HL-60 (cell line): ENCODE measurements at regions not wholly inside any gene's neighbourhood (a gene's known extent, or its start where the extent isn't known, plus 50 kb on each side); places are given as distances from the start of the nearest gene placed in this dataset.

Experiments used
- DNase-seq, 2 experiments: peaks; one replicate each; pipeline ENCODE4 v3.0.0-alpha.2; 2010 to 2020; ENCODE audit warnings: low read depth in 1 of 2, low spot score in 1 of 2
- H3K27ac ChIP-seq: fragments of 250-450 bp; sonication (Bioruptor Pico); replicated peaks from 2 replicates; pipeline ENCODE4 v1.5.1; 2020; ENCODE audit warnings: mild to moderate bottlenecking, moderate library complexity
- H3K27me3 ChIP-seq: fragments of 250-450 bp; sonication (Bioruptor Pico); 2 replicates; pipeline ENCODE4 v1.5.1; 2021; ENCODE audit warnings: mild to moderate bottlenecking, moderate library complexity; ENCODE audit not compliant: insufficient read depth, poor library complexity, severe bottlenecking
- H3K4me3 ChIP-seq: replicated peaks from 2 replicates; pipeline ENCODE4 v1.5.1; 2011; ENCODE audit warnings: mild to moderate bottlenecking, control low read depth, low read length; ENCODE audit not compliant: insufficient read depth
- GABPA ChIP-seq: IDR thresholded peaks from 2 replicates; pipeline ENCODE4 v1.6.1; 2012; ENCODE audit warnings: low read depth
- POLR2AphosphoS5 ChIP-seq: IDR thresholded peaks from 2 replicates; pipeline ENCODE4 v1.6.1; 2012; ENCODE audit warnings: low read depth
- SPI1 ChIP-seq: IDR thresholded peaks from 2 replicates; pipeline ENCODE4 v1.6.1; 2012; ENCODE audit warnings: low read depth, mild to moderate bottlenecking, borderline replicate concordance
- TF ChIP-seq, protein P1 (sequence below): IDR thresholded peaks from 2 replicates; pipeline ENCODE4 v1.6.1; 2012; ENCODE audit warnings: low read depth; ENCODE audit not compliant: insufficient replicate concordance
- TF ChIP-seq, protein P2 (sequence below): IDR thresholded peaks from one replicate; pipeline ENCODE4 v1.5.1; 2011; ENCODE audit warnings: low read length, control low read depth, inconsistent platforms; ENCODE audit not compliant: insufficient read depth

DNA sequence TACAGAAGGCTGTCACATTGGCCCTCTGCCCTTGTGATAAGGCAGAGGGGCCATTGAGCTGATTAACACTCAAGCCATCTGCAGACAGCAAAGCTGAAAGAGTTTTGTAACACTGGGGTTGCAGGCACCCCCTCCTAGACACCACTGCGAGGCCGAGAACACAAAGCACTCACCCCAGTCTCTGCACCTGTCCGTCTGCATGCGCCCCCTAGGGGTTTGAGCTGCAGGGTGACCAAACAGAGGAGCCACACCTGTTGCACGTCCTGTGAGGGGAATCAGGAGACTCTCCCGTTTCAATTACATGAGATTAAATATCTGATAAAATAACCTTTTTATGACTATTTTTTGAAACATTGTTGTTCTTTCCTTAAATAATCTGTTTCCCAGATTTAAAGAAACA lies 1180.4 kb downstream of the CDH9 start:
- no peak for TF ChIP-seq POLR2AphosphoS5
- TF ChIP-seq, protein P1, sequence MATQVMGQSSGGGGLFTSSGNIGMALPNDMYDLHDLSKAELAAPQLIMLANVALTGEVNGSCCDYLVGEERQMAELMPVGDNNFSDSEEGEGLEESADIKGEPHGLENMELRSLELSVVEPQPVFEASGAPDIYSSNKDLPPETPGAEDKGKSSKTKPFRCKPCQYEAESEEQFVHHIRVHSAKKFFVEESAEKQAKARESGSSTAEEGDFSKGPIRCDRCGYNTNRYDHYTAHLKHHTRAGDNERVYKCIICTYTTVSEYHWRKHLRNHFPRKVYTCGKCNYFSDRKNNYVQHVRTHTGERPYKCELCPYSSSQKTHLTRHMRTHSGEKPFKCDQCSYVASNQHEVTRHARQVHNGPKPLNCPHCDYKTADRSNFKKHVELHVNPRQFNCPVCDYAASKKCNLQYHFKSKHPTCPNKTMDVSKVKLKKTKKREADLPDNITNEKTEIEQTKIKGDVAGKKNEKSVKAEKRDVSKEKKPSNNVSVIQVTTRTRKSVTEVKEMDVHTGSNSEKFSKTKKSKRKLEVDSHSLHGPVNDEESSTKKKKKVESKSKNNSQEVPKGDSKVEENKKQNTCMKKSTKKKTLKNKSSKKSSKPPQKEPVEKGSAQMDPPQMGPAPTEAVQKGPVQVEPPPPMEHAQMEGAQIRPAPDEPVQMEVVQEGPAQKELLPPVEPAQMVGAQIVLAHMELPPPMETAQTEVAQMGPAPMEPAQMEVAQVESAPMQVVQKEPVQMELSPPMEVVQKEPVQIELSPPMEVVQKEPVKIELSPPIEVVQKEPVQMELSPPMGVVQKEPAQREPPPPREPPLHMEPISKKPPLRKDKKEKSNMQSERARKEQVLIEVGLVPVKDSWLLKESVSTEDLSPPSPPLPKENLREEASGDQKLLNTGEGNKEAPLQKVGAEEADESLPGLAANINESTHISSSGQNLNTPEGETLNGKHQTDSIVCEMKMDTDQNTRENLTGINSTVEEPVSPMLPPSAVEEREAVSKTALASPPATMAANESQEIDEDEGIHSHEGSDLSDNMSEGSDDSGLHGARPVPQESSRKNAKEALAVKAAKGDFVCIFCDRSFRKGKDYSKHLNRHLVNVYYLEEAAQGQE, result no peak
- TF ChIP-seq SPI1, result no peak
- TF ChIP-seq, protein P2, sequence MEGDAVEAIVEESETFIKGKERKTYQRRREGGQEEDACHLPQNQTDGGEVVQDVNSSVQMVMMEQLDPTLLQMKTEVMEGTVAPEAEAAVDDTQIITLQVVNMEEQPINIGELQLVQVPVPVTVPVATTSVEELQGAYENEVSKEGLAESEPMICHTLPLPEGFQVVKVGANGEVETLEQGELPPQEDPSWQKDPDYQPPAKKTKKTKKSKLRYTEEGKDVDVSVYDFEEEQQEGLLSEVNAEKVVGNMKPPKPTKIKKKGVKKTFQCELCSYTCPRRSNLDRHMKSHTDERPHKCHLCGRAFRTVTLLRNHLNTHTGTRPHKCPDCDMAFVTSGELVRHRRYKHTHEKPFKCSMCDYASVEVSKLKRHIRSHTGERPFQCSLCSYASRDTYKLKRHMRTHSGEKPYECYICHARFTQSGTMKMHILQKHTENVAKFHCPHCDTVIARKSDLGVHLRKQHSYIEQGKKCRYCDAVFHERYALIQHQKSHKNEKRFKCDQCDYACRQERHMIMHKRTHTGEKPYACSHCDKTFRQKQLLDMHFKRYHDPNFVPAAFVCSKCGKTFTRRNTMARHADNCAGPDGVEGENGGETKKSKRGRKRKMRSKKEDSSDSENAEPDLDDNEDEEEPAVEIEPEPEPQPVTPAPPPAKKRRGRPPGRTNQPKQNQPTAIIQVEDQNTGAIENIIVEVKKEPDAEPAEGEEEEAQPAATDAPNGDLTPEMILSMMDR, result no peak
- TF ChIP-seq GABPA, result no peak
- DNase-seq, result peak in 1 of 2 experiments; percentile 3
- Histone ChIP-seq H3K27me3 (no peaks in the 10 kb centered on the region), H3K27ac (no peak overlapping the region), H3K4me3 (no peak overlapping the region)

DNA sequence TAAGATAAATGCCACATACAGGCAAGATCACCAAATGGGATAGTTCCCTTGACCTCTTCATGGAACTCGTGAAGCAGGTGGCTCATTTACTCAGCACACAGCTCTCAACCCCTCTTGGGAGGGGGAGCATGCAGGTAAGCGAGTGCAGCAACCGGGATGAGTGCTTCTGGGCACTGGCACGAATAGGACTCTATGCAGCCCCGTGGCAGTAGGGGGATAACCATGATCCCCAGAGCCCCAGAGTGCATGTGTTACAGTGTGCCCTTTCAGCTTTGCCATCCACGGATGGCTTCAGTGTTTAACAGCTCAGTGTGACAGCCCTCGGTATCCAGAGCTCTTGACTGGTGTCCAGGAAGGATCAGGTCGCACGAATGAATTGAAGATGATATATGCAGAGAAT lies 1187.1 kb downstream of the CDH9 start:
- TF ChIP-seq, protein P1, result no peak
- TF ChIP-seq GABPA (no peak), SPI1 (no peak), POLR2AphosphoS5 (no peak)
- TF ChIP-seq, protein P2, result no peak
- Histone ChIP-seq H3K27ac (no peak overlapping the region), H3K27me3 (no peaks in the 10 kb centered on the region), H3K4me3 (no peak overlapping the region)
- DNase-seq, result no peak

DNA sequence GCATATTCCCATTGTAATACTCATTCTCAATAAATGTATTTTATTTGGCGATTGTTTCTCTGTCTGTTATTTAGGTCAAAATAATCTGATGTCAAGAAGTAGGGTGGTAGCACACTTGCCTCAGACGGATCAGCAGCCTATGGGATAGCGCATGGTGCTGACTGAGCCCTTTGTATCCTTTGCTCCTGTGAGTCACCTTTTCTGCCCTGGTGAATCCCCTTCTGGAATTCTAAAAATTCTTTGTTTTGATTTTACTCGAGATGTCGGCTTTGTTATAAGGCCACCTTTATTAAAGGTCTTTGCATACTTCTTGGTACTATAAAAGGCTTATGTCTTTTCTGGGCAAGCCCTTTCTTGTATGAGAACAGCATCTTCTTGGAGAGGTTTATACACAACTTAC lies 1187.8 kb downstream of the CDH9 start:
- H3K27me3 ChIP-seq, result no peaks in the 10 kb centered on the region
- no peak overlapping the region for H3K4me3 ChIP-seq
- H3K27ac ChIP-seq, result no peak overlapping the region
- no peak for DNase-seq
- no peak for TF ChIP-seq POLR2AphosphoS5
- TF ChIP-seq, protein P1, result no peak
- TF ChIP-seq SPI1, result no peak
- TF ChIP-seq, protein P2, result no peak
- no peak for TF ChIP-seq GABPA
